OCI-LY7 (cell line): ENCODE measurements at regions not wholly inside any gene's neighbourhood (a gene's known extent, or its start where the extent isn't known, plus 50 kb on each side); places are given as distances from the start of the nearest gene placed in this dataset.

Source experiments
- EZH2phosphoT487 ChIP-seq: fragments of 200-600 bp; sonication (generic); IDR thresholded peaks from 2 replicates; pipeline ENCODE4 v1.6.1; 2018; ENCODE audit warnings: low read depth, borderline replicate concordance, mild to moderate bottlenecking, mixed run types, antibody characterized with exemption, low read length, moderate library complexity, mixed read lengths
- TF ChIP-seq, protein P1 (sequence below): fragments of 200-600 bp; sonication (generic); conservative IDR thresholded peaks from 2 replicates; pipeline ENCODE4 v1.5.1; 2014; ENCODE audit warnings: mild to moderate bottlenecking, antibody characterized with exemption, low read length, moderate library complexity, mixed read lengths

DNA sequence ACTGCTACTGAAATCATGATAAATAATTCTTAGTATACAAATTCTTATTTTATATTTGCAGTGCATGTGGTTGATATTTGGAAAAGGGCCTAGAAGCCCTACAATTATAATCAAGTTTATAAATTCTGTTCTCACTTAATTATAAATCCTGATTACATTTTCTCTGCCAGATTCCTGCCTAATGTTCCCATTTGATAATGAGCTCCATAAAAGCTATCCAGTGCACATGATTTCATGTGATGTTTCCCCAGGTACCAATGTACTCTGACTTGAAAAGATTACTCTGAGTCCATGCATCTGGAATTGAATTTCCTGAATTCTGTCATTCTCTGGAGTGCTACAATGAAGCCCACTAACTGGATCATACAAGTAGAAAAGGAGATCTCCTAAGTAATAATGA is 292.2 kb downstream of the FRK start:
- no peak for TF ChIP-seq EZH2phosphoT487
- TF ChIP-seq, protein P1, sequence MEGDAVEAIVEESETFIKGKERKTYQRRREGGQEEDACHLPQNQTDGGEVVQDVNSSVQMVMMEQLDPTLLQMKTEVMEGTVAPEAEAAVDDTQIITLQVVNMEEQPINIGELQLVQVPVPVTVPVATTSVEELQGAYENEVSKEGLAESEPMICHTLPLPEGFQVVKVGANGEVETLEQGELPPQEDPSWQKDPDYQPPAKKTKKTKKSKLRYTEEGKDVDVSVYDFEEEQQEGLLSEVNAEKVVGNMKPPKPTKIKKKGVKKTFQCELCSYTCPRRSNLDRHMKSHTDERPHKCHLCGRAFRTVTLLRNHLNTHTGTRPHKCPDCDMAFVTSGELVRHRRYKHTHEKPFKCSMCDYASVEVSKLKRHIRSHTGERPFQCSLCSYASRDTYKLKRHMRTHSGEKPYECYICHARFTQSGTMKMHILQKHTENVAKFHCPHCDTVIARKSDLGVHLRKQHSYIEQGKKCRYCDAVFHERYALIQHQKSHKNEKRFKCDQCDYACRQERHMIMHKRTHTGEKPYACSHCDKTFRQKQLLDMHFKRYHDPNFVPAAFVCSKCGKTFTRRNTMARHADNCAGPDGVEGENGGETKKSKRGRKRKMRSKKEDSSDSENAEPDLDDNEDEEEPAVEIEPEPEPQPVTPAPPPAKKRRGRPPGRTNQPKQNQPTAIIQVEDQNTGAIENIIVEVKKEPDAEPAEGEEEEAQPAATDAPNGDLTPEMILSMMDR = no peak
